Cardiac fibroblast (primary cell): ENCODE measurements at regions not wholly inside any gene's neighbourhood (a gene's known extent, or its start where the extent isn't known, plus 50 kb on each side); places are given as distances from the start of the nearest gene placed in this dataset.

Experiments
- DNase-seq, 2 donors: peaks; one replicate each; pipeline versions ENCODE4 v3.0.0 to v3.0.0-alpha.2; 2010; ENCODE audit warnings: low read depth in 2 of 2
- H3K4me3 ChIP-seq, 2 donors: replicated peaks in 1 of 2; 1 replicate in 1 of 2; 2 replicates in 1 of 2; pipeline ENCODE4 v1.5.1; 2011; ENCODE audit warnings: low read depth in 2 of 2, low read length in 2 of 2, mild to moderate bottlenecking in 2 of 2, moderate library complexity in 1 of 2
- CTCF ChIP-seq: IDR thresholded peaks from one replicate; pipeline ENCODE4 v1.5.1; 2011; ENCODE audit warnings: low read depth, mild to moderate bottlenecking, low read length, inconsistent platforms

DNA sequence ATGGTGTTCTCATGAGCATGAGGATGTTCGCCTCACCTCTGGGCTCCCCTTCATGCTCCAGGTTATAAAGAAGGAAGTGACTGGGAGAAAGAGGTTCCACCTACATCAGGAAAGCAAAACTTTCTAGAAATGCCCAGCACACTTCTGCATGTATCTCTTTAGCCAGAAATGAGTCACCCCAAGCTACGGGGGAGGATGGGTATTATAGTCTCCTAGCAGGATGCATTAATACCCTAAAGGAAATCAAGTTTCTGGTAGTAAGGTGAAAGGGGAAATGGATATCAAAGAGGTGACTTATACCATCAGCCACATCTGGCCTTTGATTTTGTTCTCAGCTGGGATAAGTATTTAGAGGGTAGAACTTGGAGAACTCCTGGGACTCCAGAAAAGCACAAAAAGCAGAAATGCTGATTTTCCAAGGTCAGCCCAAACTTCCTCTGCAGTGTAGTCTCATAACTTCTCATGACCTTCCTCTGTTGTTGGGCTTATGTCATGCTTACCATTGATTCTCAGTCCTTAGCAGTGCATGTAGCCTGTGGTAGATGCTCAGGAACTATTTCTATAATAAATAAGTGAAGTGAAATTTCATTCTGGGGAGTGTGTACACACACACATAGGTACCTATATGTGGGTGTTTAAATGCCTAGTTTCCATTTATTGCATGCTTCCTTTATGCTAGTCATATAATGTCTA is 209.4 kb upstream of the CRY1 start:
- peak in 1 of 2 donors; percentile 10 for DNase-seq
- TF ChIP-seq CTCF, result no peak
- no peak overlapping the region for H3K4me3 ChIP-seq

- TF ChIP-seq CTCF, result no peak
- H3K4me3 ChIP-seq, result no peak overlapping the region
- DNase-seq, result peak in 1 of 2 donors; percentile 44
Observed at GRCh38 chr12:107304588-107305532, 211.5 kb upstream of the CRY1 start.

GRCh38 chr12:107306141-107306659 is 212.9 kb upstream of the CRY1 start:
- H3K4me3 ChIP-seq, result no peak overlapping the region
- DNase-seq, result no peak
- TF ChIP-seq CTCF, result no peak

- TF ChIP-seq CTCF, result no peak
- no peak overlapping the region for H3K4me3 ChIP-seq
Observed at GRCh38 chr12:107308310-107308709, 215.0 kb upstream of the CRY1 start.

GRCh38 chr12:107309020-107309419 is 215.7 kb upstream of the CRY1 start:
- no peak overlapping the region for H3K4me3 ChIP-seq
- no peak for TF ChIP-seq CTCF
- DNase-seq, result no peak

More at GRCh38 chr12:107308310-107308709, 215.0 kb upstream of the CRY1 start:
- DNase-seq, result no peak

- DNase-seq, result no peak
- TF ChIP-seq CTCF, result no peak
- H3K4me3 ChIP-seq, result no peak overlapping the region
Observed at GRCh38 chr12:107310621-107311020, 217.3 kb upstream of the CRY1 start.
